ENCODE measurements at regions not wholly inside any gene's neighbourhood (a gene's known extent, or its start where the extent isn't known, plus 50 kb on each side); places are given as distances from the start of the nearest gene placed in this dataset.

GRCh38 chr12:83451189-83451588 is 764.5 kb downstream of the TMTC2 start:
- FAIRE-seq (no peak), DNase-seq (ENCODE audit: low read depth in 1 of 2, low spot score in 2 of 2) (no peak)
- H3K4me2 ChIP-seq (ENCODE audit: insufficient read depth in 1 of 2, low read depth in 2 of 2, low read length in 2 of 2) = no peak overlapping the region
- no peaks in the 10 kb centered on the region for H3K36me3 ChIP-seq (ENCODE audit: control insufficient read depth in 2 of 4, insufficient read depth in 4 of 4, low read length in 3 of 4)
- H3K27me3 ChIP-seq (replicated peaks in 1 of 4; ENCODE audit: control insufficient read depth in 3 of 4, extremely low read depth in 1 of 4, insufficient read depth in 3 of 4, low read length in 3 of 4) = no peaks in the 10 kb centered on the region
- no peak overlapping the region for H2BK20ac ChIP-seq (ENCODE audit: low read length)
- POLR2A ChIA-PET (ENCODE audit: partially characterized antibody) = no interaction called here
- CTCF ChIA-PET (ENCODE audit: partially characterized antibody) = interaction anchor here (0.5 to 1.0 kb wide), 2 partner anchors 374 to 607 kb away, joined by 3 read pairs; no protein-coding TSS in a partner anchor
- no peak overlapping the region for H2AFZ ChIP-seq (ENCODE audit: low read length)
- no peak overlapping the region for H4K91ac ChIP-seq (replicated peaks; ENCODE audit: insufficient read length, low read length)
- no peaks in the 10 kb centered on the region for H3K9me3 ChIP-seq (ENCODE audit: insufficient read depth in 2 of 2, low read depth in 1 of 2, low read length in 1 of 2)
- TF ChIP-seq MAFK (IDR thresholded peaks at IDR 0.05; ENCODE audit: low read depth, low read length) (peak; percentile 44; the same call in 1 of the 2 replicates), EGR1 (IDR thresholded peaks at IDR 0.05; ENCODE audit: borderline replicate concordance, low read depth, low read length) (no peak), BCL11A (IDR thresholded peaks at IDR 0.05; ENCODE audit: low read depth in 2 of 2, low read length in 2 of 2) (no peak), CTCF (IDR thresholded peaks at IDR 0.05; ENCODE audit: control extremely low read depth in 1 of 3, insufficient read depth in 1 of 3, low read depth in 1 of 3, low read length in 3 of 3) (peak in 2 of 3 experiments; percentile 30 to 32; a peak in 3 of 4 replicates), RAD21 (IDR thresholded peaks at IDR 0.05 in 1 of 2, conservative IDR thresholded peaks at IDR 0.05 in 1 of 2; ENCODE audit: low read depth in 2 of 2, low read length in 2 of 2) (peak; percentile 22 to 48; a peak in 3 of 4 replicates), CHD2 (IDR thresholded peaks at IDR 0.05; ENCODE audit: low read length) (no peak), SIRT6 (IDR thresholded peaks at IDR 0.05; ENCODE audit: low read length) (no peak), EP300 (IDR thresholded peaks at IDR 0.05; ENCODE audit: borderline replicate concordance in 1 of 2, low read depth in 2 of 2, low read length in 2 of 2) (no peak)
- no peaks in the 10 kb centered on the region for H3K79me1 ChIP-seq (ENCODE audit: low read depth, low read length)
- H2BK5ac ChIP-seq (ENCODE audit: low read depth, low read length) = no peak overlapping the region
- WGBS, 2 experiments (ENCODE audit: extremely low coverage in 1 of 2, insufficient coverage in 1 of 2, insufficient read length in 1 of 2, insufficient replicate concordance in 2 of 2, low coverage in 1 of 2, low lambda C conversion rate in 2 of 2, missing lambda C conversion rate in 1 of 2) = 92% methylated on average over 2 of the region's 2 CpGs; no CpG with 5 or more reads in 1 of the 2 experiments
- no peak overlapping the region for H3K18ac ChIP-seq (ENCODE audit: extremely low read depth, low read length)
- H4K20me1 ChIP-seq (replicated peaks in 1 of 2; ENCODE audit: control insufficient read depth in 1 of 2, insufficient read depth in 2 of 2, low read length in 2 of 2) = no peaks in the 10 kb centered on the region
- H2AK5ac ChIP-seq (ENCODE audit: low read depth, low read length) = no peak overlapping the region
- H3K56ac ChIP-seq (replicated peaks; ENCODE audit: insufficient read length, low read depth, low read length) = no peak overlapping the region
- H3K23ac ChIP-seq (ENCODE audit: insufficient read length) = no peak overlapping the region
- no peaks in the 10 kb centered on the region for H3K4me1 ChIP-seq (replicated peaks in 1 of 4; ENCODE audit: control insufficient read depth in 3 of 4, insufficient read depth in 4 of 4, low read length in 3 of 4)
- H3K4ac ChIP-seq (replicated peaks; ENCODE audit: insufficient read length, low read depth, low read length) = no peak overlapping the region
- no peak overlapping the region for H4K8ac ChIP-seq (ENCODE audit: extremely low read depth, insufficient read depth, low read length)
- no peak overlapping the region for H2BK15ac ChIP-seq (ENCODE audit: low read length)
- no peak overlapping the region for H2BK120ac ChIP-seq (replicated peaks; ENCODE audit: low read depth, low read length)
- H3K9ac ChIP-seq (replicated peaks in 1 of 4; ENCODE audit: extremely low read depth in 1 of 4, low read depth in 3 of 4, low read length in 3 of 4) = no peak overlapping the region
- no peaks in the 10 kb centered on the region for H3K23me2 ChIP-seq (ENCODE audit: low read depth, low read length)
- no peak overlapping the region for H3K14ac ChIP-seq (ENCODE audit: insufficient read length)
- H4K5ac ChIP-seq (ENCODE audit: insufficient read length, low read depth, low read length) = no peak overlapping the region
- H3K79me2 ChIP-seq (ENCODE audit: control insufficient read depth in 1 of 2, insufficient read depth in 2 of 2, low read length in 2 of 2) = no peaks in the 10 kb centered on the region
- no peak overlapping the region for H3K27ac ChIP-seq (ENCODE audit: low read depth, low read length)
- no peak overlapping the region for H2BK12ac ChIP-seq (ENCODE audit: low read depth, low read length)
- H3K4me3 ChIP-seq (ENCODE audit: extremely low read depth in 1 of 4, insufficient read depth in 2 of 4, low read depth in 3 of 4, low read length in 4 of 4) = no peak overlapping the region

All from H1 (cell line).